ENCODE measurements at regions not wholly inside any gene's neighbourhood (a gene's known extent, or its start where the extent isn't known, plus 50 kb on each side); places are given as distances from the start of the nearest gene placed in this dataset.

DNA sequence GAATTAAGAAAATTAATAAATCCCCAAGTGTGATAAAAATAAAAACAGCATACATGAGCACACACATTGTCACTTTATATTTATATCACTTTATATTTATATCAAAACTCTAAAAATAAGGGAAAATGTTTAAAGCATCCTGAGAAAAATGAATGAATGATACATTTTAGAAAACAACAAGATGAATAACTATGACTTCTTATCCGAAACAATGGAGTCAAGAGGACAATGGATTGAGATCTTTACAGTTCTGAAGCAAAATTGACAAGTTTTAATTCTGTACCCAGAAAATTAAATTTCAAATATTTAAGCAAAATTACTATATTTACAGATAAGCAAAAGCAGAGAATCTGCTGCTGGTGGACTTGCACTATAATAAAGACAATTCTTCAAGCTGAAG lies 512.6 kb downstream of the MRPL39 start:
- TF ChIP-seq, protein P1, sequence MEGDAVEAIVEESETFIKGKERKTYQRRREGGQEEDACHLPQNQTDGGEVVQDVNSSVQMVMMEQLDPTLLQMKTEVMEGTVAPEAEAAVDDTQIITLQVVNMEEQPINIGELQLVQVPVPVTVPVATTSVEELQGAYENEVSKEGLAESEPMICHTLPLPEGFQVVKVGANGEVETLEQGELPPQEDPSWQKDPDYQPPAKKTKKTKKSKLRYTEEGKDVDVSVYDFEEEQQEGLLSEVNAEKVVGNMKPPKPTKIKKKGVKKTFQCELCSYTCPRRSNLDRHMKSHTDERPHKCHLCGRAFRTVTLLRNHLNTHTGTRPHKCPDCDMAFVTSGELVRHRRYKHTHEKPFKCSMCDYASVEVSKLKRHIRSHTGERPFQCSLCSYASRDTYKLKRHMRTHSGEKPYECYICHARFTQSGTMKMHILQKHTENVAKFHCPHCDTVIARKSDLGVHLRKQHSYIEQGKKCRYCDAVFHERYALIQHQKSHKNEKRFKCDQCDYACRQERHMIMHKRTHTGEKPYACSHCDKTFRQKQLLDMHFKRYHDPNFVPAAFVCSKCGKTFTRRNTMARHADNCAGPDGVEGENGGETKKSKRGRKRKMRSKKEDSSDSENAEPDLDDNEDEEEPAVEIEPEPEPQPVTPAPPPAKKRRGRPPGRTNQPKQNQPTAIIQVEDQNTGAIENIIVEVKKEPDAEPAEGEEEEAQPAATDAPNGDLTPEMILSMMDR (conservative IDR thresholded peaks at IDR 0.05; ENCODE audit: low read depth in 2 of 2) = no peak
- TF ChIP-seq EZH2 (IDR thresholded peaks at IDR 0.05; ENCODE audit: low read depth, unreplicated experiment) = no peak
- no peak for TF ChIP-seq JUNB (IDR thresholded peaks at IDR 0.05; ENCODE audit: unreplicated experiment)
- TF ChIP-seq, protein P2, sequence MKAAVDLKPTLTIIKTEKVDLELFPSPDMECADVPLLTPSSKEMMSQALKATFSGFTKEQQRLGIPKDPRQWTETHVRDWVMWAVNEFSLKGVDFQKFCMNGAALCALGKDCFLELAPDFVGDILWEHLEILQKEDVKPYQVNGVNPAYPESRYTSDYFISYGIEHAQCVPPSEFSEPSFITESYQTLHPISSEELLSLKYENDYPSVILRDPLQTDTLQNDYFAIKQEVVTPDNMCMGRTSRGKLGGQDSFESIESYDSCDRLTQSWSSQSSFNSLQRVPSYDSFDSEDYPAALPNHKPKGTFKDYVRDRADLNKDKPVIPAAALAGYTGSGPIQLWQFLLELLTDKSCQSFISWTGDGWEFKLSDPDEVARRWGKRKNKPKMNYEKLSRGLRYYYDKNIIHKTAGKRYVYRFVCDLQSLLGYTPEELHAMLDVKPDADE (IDR thresholded peaks at IDR 0.05) = no peak
- no peak for TF ChIP-seq NANOG (IDR thresholded peaks at IDR 0.05; ENCODE audit: borderline replicate concordance)
- TF ChIP-seq POLR2AphosphoS5 (IDR thresholded peaks at IDR 0.05; ENCODE audit: low read depth) = no peak

Data from GM23338 (cell line).